Keratinocyte (primary cell): ENCODE measurements at regions not wholly inside any gene's neighbourhood (a gene's known extent, or its start where the extent isn't known, plus 50 kb on each side); places are given as distances from the start of the nearest gene placed in this dataset.

ENCODE experiments used
- EZH2 ChIP-seq: IDR thresholded peaks from one replicate; pipeline ENCODE4 v1.6.1; 2012; ENCODE audit warnings: inconsistent platforms, mild to moderate bottlenecking, low read length, moderate library complexity
- TF ChIP-seq, protein P1 (sequence below), 3 experiments: IDR thresholded peaks in 1 of 3; conservative IDR thresholded peaks in 1 of 3; optimal IDR thresholded peaks in 1 of 3; 2 replicates in 2 of 3; 3 replicates in 1 of 3; pipeline versions ENCODE3 to v1.5.1; 2011; ENCODE audit warnings: low read length in 3 of 3, mild to moderate bottlenecking in 3 of 3, moderate library complexity in 2 of 3, control low read depth in 1 of 3, inconsistent platforms in 1 of 3; ENCODE audit not compliant: insufficient read depth in 2 of 3; ENCODE audit errors: extremely low read depth in 1 of 3

DNA sequence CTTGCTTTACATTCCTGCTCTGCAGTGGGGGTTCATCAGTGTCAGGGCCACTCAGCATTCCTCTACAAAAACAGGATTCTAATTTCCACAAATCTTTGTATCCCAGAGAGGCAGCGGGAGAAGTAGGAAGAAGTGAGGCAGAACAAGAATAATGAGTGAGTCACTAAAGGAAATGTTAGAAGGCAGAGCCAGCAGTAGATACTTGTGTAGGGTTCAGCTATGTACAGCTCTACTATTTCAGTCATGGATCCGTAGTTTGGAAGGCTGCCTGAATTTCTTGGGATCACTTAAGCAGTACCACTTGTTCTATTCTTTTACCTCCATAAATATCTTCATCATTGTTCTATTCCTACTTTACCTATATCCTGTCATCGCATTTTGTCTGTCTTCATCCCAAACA lies 246.3 kb upstream of the TLE4 start:
- TF ChIP-seq, protein P1, sequence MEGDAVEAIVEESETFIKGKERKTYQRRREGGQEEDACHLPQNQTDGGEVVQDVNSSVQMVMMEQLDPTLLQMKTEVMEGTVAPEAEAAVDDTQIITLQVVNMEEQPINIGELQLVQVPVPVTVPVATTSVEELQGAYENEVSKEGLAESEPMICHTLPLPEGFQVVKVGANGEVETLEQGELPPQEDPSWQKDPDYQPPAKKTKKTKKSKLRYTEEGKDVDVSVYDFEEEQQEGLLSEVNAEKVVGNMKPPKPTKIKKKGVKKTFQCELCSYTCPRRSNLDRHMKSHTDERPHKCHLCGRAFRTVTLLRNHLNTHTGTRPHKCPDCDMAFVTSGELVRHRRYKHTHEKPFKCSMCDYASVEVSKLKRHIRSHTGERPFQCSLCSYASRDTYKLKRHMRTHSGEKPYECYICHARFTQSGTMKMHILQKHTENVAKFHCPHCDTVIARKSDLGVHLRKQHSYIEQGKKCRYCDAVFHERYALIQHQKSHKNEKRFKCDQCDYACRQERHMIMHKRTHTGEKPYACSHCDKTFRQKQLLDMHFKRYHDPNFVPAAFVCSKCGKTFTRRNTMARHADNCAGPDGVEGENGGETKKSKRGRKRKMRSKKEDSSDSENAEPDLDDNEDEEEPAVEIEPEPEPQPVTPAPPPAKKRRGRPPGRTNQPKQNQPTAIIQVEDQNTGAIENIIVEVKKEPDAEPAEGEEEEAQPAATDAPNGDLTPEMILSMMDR (optimal IDR thresholded peaks at IDR 0.05 in 1 of 3, IDR thresholded peaks at IDR 0.05 in 1 of 3, conservative IDR thresholded peaks at IDR 0.05 in 1 of 3; ENCODE audit: extremely low read depth in 1 of 3, insufficient read depth in 2 of 3, low read length in 3 of 3): no peak
- TF ChIP-seq EZH2: no peak
